Muscle of arm (tissue), 1 donor: ENCODE measurements at regions not wholly inside any gene's neighbourhood (a gene's known extent, or its start where the extent isn't known, plus 50 kb on each side); places are given as distances from the start of the nearest gene placed in this dataset.
"Not testable (repeated sequence)": the region's sequence is repeated elsewhere in the genome, so short reads cannot be mapped to it uniquely, and the experiment has no call there.

ENCODE experiments used
- DNase-seq: peaks from one replicate; pipeline ENCODE4 v3.0.0-alpha.2; 2013

- peak; percentile 70 for DNase-seq
These were observed 91.9 kb upstream of the TSPAN2 start for GRCh38 chr1:115181231-115181630.

GRCh38 chr1:115179397-115180079, 90.2 kb upstream of the TSPAN2 start:
- no peak for DNase-seq

- DNase-seq: no peak
These were observed 86.9 kb upstream of the TSPAN2 start for GRCh38 chr1:115176189-115176588.

- DNase-seq: no peak
These were observed 86.3 kb upstream of the TSPAN2 start for GRCh38 chr1:115175596-115175995.

- no peak for DNase-seq
These were observed 83.8 kb upstream of the TSPAN2 start for GRCh38 chr1:115173151-115173550.

- no peak for DNase-seq
These were observed 83.0 kb upstream of the TSPAN2 start for GRCh38 chr1:115172270-115172669.

GRCh38 chr1:115170961-115171392, 81.7 kb upstream of the TSPAN2 start:
- DNase-seq: no peak

- DNase-seq: no peak
These were observed 81.1 kb upstream of the TSPAN2 start for GRCh38 chr1:115170377-115170776.

- no peak for DNase-seq
These were observed 78.7 kb upstream of the TSPAN2 start for GRCh38 chr1:115168026-115168425.

- DNase-seq: no peak
These were observed 77.3 kb upstream of the TSPAN2 start for GRCh38 chr1:115166531-115167091.

- DNase-seq: no peak
These were observed 76.5 kb upstream of the TSPAN2 start for GRCh38 chr1:115165776-115166175.

- DNase-seq: no peak
These were observed 75.8 kb upstream of the TSPAN2 start for GRCh38 chr1:115164940-115165705.

GRCh38 chr1:115164484-115164883, 75.2 kb upstream of the TSPAN2 start:
- DNase-seq: no peak

- DNase-seq: no peak
These were observed 71.4 kb upstream of the TSPAN2 start for GRCh38 chr1:115160728-115161127.

- DNase-seq: no peak
These were observed 70.7 kb upstream of the TSPAN2 start for GRCh38 chr1:115159958-115160357.

GRCh38 chr1:115158181-115158580, 68.9 kb upstream of the TSPAN2 start:
- DNase-seq: no peak

GRCh38 chr1:115156826-115157468, 67.6 kb upstream of the TSPAN2 start:
- DNase-seq: no peak

GRCh38 chr1:115153966-115154557, 64.8 kb upstream of the TSPAN2 start:
- no peak for DNase-seq

- not testable (repeated sequence) for DNase-seq
These were observed 58.6 kb upstream of the TSPAN2 start for GRCh38 chr1:115147928-115148327.

GRCh38 chr1:115145226-115145625, 55.9 kb upstream of the TSPAN2 start:
- DNase-seq: no peak

GRCh38 chr1:115144176-115144575, 54.9 kb upstream of the TSPAN2 start:
- DNase-seq: no peak

GRCh38 chr1:115142616-115143015, 53.3 kb upstream of the TSPAN2 start:
- no peak for DNase-seq
